ENCODE measurements at regions not wholly inside any gene's neighbourhood (a gene's known extent, or its start where the extent isn't known, plus 50 kb on each side); places are given as distances from the start of the nearest gene placed in this dataset.

DNA sequence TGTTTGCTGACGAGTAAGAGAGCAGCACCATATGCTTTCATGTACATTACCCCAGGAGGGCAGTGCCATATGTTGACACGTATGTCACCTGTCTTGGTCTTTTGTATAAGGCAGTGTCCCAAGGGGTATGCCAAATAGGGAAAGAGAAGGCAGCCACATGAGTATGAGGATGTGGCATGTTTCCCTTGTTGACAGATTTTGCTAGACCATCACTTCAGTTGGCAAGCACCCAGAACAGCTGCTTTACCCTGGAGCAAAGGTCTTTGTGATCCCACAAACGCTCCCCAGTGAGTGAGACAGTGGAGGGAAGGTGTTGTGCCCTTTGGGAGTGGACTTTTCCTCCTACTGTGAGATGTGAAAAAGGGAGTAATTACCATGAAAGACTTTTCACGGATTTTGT is 350.1 kb downstream of the ETV1 start:
- Histone ChIP-seq H2AFZ (no peak overlapping the region), H3K27me3 (ENCODE audit: insufficient read depth, low read depth) (no peaks in the 10 kb centered on the region), H3K4me3 (no peak overlapping the region), H3K79me2 (ENCODE audit: low read depth) (no peaks in the 10 kb centered on the region), H3K9me3 (ENCODE audit: insufficient read depth, low read depth) (no peaks in the 10 kb centered on the region), H3K4me1 (replicated peaks; ENCODE audit: insufficient read depth) (no peaks in the 10 kb centered on the region), H3K9me2 (ENCODE audit: insufficient read depth) (no peaks in the 10 kb centered on the region), H3K36me3 (ENCODE audit: low read depth) (no peaks in the 10 kb centered on the region), H3K4me2 (no peak overlapping the region), H3K27ac (no peak overlapping the region), H3F3A (ENCODE audit: insufficient read depth, low read depth) (no peaks in the 10 kb centered on the region), H4K20me1 (ENCODE audit: insufficient read depth) (no peaks in the 10 kb centered on the region; the same call in 1 of the 2 replicates)
- POLR2A ChIA-PET (ENCODE audit: unreplicated experiment): no interaction called here
- no TSS peak for BruUV-seq (replicated peaks)
- intact Hi-C loops (cut with micrococcal nuclease; ENCODE audit: unreplicated experiment): no loop called here
- no peak for DNase-seq
- CTCF ChIA-PET: no interaction called here
- TF ChIP-seq, protein P1, sequence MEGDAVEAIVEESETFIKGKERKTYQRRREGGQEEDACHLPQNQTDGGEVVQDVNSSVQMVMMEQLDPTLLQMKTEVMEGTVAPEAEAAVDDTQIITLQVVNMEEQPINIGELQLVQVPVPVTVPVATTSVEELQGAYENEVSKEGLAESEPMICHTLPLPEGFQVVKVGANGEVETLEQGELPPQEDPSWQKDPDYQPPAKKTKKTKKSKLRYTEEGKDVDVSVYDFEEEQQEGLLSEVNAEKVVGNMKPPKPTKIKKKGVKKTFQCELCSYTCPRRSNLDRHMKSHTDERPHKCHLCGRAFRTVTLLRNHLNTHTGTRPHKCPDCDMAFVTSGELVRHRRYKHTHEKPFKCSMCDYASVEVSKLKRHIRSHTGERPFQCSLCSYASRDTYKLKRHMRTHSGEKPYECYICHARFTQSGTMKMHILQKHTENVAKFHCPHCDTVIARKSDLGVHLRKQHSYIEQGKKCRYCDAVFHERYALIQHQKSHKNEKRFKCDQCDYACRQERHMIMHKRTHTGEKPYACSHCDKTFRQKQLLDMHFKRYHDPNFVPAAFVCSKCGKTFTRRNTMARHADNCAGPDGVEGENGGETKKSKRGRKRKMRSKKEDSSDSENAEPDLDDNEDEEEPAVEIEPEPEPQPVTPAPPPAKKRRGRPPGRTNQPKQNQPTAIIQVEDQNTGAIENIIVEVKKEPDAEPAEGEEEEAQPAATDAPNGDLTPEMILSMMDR (conservative IDR thresholded peaks at IDR 0.05): no peak
- TF ChIP-seq EZH2 (IDR thresholded peaks at IDR 0.05; ENCODE audit: low read depth): no peak

DNA sequence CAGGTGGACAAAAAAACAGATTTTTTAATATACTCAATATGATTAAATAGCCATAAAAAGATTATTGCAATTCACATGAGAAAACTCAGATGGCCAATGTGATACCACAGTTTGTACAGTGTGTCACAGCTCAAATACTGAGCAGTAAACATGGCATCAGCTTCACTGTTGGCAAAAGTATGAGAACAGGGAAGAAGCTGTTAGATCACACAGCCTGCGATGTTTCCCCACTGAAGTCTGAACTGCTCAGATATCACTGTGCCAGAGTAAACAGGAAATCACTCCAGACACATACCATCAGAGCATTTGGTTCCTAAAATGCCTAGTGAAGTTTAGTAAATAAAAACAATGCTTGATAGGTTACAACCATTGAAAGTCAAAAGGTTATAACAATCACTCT is 347.8 kb downstream of the ETV1 start:
- no peaks in the 10 kb centered on the region for H3K27me3 ChIP-seq (ENCODE audit: insufficient read depth, low read depth)
- ChIA-PET POLR2A (ENCODE audit: unreplicated experiment) (no interaction called here), CTCF (no interaction called here)
- H3K4me1 ChIP-seq (replicated peaks; ENCODE audit: insufficient read depth): no peaks in the 10 kb centered on the region
- no peak for DNase-seq
- no peak overlapping the region for H2AFZ ChIP-seq
- no peak overlapping the region for H3K4me3 ChIP-seq
- no TSS peak for BruUV-seq (replicated peaks)
- no peaks in the 10 kb centered on the region for H3K36me3 ChIP-seq (ENCODE audit: low read depth)
- intact Hi-C loops (cut with micrococcal nuclease; ENCODE audit: unreplicated experiment): no loop called here
- no peak overlapping the region for H3K4me2 ChIP-seq
- no peaks in the 10 kb centered on the region for H3K9me2 ChIP-seq (ENCODE audit: insufficient read depth)
- H3K27ac ChIP-seq: no peak overlapping the region
- H3F3A ChIP-seq (ENCODE audit: insufficient read depth, low read depth): no peaks in the 10 kb centered on the region
- H3K79me2 ChIP-seq (ENCODE audit: low read depth): no peaks in the 10 kb centered on the region
- TF ChIP-seq EZH2 (IDR thresholded peaks at IDR 0.05; ENCODE audit: low read depth): no peak
- TF ChIP-seq, protein P1 (conservative IDR thresholded peaks at IDR 0.05): no peak
- H3K9me3 ChIP-seq (ENCODE audit: insufficient read depth, low read depth): no peaks in the 10 kb centered on the region
- H4K20me1 ChIP-seq (ENCODE audit: insufficient read depth): no peaks in the 10 kb centered on the region

DNA sequence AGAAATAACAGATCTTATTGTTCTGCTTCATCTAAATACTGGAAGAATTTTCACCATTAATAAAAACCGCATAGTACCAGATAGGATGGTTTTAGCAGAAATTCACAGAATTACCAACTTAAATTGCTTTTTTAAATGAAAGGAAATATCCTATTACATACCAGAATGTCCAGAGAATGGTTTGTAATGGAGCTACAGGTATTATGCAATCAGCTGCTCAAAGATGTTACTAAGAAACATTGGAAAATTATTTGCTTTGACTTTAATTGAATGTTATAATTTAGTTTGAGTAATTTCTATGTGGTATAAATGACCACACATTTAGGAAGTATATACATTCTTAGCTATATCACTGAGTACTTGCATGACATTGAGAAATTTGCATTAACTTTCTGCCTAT is 338.3 kb downstream of the ETV1 start:
- no TSS peak for BruUV-seq (replicated peaks)
- Histone ChIP-seq H3K27me3 (ENCODE audit: insufficient read depth, low read depth) (no peaks in the 10 kb centered on the region), H3K4me1 (replicated peaks; ENCODE audit: insufficient read depth) (no peaks in the 10 kb centered on the region), H3K4me3 (no peak overlapping the region), H3K27ac (no peak overlapping the region), H3K9me2 (ENCODE audit: insufficient read depth) (no peaks in the 10 kb centered on the region), H3K4me2 (no peak overlapping the region), H3K79me2 (ENCODE audit: low read depth) (no peaks in the 10 kb centered on the region), H2AFZ (no peak overlapping the region), H3K36me3 (ENCODE audit: low read depth) (no peaks in the 10 kb centered on the region), H3K9me3 (ENCODE audit: insufficient read depth, low read depth) (no peaks in the 10 kb centered on the region), H4K20me1 (ENCODE audit: insufficient read depth) (no peaks in the 10 kb centered on the region), H3F3A (ENCODE audit: insufficient read depth, low read depth) (no peaks in the 10 kb centered on the region)
- intact Hi-C loops (cut with micrococcal nuclease; ENCODE audit: unreplicated experiment): no loop called here
- CTCF ChIA-PET: no interaction called here
- POLR2A ChIA-PET (ENCODE audit: unreplicated experiment): interaction anchor here (0.9 kb wide), 1 partner anchor 493 kb away, joined by 9 read pairs; no protein-coding TSS in a partner anchor
- no peak for DNase-seq
- no peak for TF ChIP-seq EZH2 (IDR thresholded peaks at IDR 0.05; ENCODE audit: low read depth)
- TF ChIP-seq, protein P1 (conservative IDR thresholded peaks at IDR 0.05): no peak

Data from PC-9 (cell line).